OCI-LY7 (cell line): ENCODE measurements at regions not wholly inside any gene's neighbourhood (a gene's known extent, or its start where the extent isn't known, plus 50 kb on each side); places are given as distances from the start of the nearest gene placed in this dataset.

Experiments used
- EZH2phosphoT487 ChIP-seq: fragments of 200-600 bp; sonication (generic); IDR thresholded peaks from 2 replicates; pipeline ENCODE4 v1.6.1; 2018; ENCODE audit warnings: low read depth, borderline replicate concordance, mild to moderate bottlenecking, mixed run types, antibody characterized with exemption, low read length, moderate library complexity, mixed read lengths
- TF ChIP-seq, protein P1 (sequence below): fragments of 200-600 bp; sonication (generic); conservative IDR thresholded peaks from 2 replicates; pipeline ENCODE4 v1.5.1; 2014; ENCODE audit warnings: mild to moderate bottlenecking, antibody characterized with exemption, low read length, moderate library complexity, mixed read lengths

DNA sequence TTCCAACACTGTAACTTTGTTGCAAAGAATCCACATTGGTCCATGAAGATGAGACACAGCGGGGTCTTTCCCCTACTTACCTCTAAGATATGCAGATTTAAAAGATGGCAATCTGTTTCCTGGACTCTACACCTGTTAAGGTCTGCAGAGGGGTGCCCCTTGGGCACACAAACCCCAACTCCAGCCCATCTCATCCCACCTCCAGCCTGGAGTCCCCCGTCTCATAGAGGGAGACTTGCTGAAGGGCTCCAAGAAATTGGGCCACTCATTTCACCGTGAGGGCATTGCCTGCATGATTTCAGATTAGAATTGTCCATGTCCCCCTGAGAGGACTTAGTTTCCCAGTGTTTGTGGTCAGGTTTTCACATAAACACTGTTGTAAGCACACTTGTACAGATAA, 365.7 kb downstream of the IRX2 start:
- TF ChIP-seq, protein P1, sequence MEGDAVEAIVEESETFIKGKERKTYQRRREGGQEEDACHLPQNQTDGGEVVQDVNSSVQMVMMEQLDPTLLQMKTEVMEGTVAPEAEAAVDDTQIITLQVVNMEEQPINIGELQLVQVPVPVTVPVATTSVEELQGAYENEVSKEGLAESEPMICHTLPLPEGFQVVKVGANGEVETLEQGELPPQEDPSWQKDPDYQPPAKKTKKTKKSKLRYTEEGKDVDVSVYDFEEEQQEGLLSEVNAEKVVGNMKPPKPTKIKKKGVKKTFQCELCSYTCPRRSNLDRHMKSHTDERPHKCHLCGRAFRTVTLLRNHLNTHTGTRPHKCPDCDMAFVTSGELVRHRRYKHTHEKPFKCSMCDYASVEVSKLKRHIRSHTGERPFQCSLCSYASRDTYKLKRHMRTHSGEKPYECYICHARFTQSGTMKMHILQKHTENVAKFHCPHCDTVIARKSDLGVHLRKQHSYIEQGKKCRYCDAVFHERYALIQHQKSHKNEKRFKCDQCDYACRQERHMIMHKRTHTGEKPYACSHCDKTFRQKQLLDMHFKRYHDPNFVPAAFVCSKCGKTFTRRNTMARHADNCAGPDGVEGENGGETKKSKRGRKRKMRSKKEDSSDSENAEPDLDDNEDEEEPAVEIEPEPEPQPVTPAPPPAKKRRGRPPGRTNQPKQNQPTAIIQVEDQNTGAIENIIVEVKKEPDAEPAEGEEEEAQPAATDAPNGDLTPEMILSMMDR, result no peak
- TF ChIP-seq EZH2phosphoT487, result no peak
